ENCODE measurements at regions not wholly inside any gene's neighbourhood (a gene's known extent, or its start where the extent isn't known, plus 50 kb on each side); places are given as distances from the start of the nearest gene placed in this dataset.
"Not testable (repeated sequence)": the region's sequence is repeated elsewhere in the genome, so short reads cannot be mapped to it uniquely, and the experiment has no call there.

GRCh38 chr2:126050991-126051736, 604.8 kb upstream of the GYPC start:
- H3K9me3 ChIP-seq, result no peaks in the 10 kb centered on the region
- no peaks in the 10 kb centered on the region for H3K36me3 ChIP-seq (ENCODE audit: low read depth, missing control alignments)
- WGBS, 2 donors, result 84 to 87% methylated on average over 7 of the region's 7 CpGs
- no peak overlapping the region for H3K4me3 ChIP-seq
- intact Hi-C loops (cut with DNase I; ENCODE audit: low total_unique reads), result no loop called here
- H3K27ac ChIP-seq, result no peak overlapping the region
- no peaks in the 10 kb centered on the region for H3K27me3 ChIP-seq
- H3K4me1 ChIP-seq, result no peaks in the 10 kb centered on the region
- TF ChIP-seq POLR2A (IDR thresholded peaks at IDR 0.05) (no peak), CTCF (IDR thresholded peaks at IDR 0.05) (no peak)
- DNase-seq, result no peak

DNA sequence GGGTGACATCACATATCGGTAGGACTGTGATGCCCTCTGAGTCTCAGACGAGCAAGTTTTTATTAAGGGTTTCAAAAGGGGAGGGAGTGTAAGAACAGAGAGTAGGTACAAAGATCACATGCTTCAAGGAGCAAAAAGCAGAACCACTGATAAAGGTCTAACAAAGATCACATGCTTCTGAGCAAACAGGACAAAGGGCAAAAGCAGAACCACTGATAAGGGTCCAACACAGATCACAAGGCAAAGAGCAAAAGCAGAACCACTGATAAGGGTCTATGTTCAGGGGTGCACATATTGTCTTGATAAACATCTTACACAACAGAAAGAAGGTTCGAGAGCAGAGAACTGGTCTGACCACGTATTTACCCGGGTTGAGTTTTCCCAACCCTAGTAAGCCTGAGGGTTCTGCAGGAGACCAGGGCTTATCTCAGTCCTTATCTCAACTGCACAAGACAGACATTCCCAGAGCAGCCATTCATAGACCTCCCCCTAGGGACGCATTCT, 604.2 kb upstream of the GYPC start:
- H3K27ac ChIP-seq; intact Hi-C loops (cut with DNase I; ENCODE audit: low total_unique reads); H3K4me1 ChIP-seq; H3K27me3 ChIP-seq; DNase-seq; H3K36me3 ChIP-seq (ENCODE audit: low read depth, missing control alignments); H3K9me3 ChIP-seq; H3K4me3 ChIP-seq: not testable (repeated sequence)
- WGBS, 2 donors, result 82 to 90% methylated on average over 6 of the region's 6 CpGs

DNA sequence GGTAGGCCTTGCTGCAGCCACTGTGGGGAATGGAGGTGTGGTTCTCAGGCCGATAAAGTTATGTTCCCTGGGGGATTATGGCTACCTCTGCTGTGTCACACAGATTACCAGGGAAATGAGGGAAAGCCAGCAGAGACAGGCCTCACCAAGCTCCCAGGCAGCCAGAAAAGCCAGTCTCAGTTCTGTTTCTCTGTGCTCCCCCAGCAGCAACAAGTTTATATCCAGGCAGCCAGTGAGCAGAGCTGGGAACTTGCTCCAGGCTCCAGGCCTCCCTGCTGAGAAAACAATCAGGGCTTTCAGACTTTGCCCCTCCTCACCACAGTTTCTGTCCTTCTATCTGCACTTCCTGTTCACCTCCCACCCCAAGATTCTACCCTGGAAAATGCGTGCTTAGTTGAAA, 596.6 kb upstream of the GYPC start:
- H3K4me1 ChIP-seq, result no peaks in the 10 kb centered on the region

GRCh38 chr2:126085011-126085795, 570.8 kb upstream of the GYPC start:
- H3K27ac ChIP-seq, result no peak overlapping the region
- no peaks in the 10 kb centered on the region for H3K27me3 ChIP-seq
- no peaks in the 10 kb centered on the region for H3K9me3 ChIP-seq
- DNase-seq, result no peak
- no peaks in the 10 kb centered on the region for H3K4me1 ChIP-seq
- no peaks in the 10 kb centered on the region for H3K36me3 ChIP-seq (ENCODE audit: low read depth, missing control alignments)
- WGBS, 2 donors, result 74 to 82% methylated on average over 3 of the region's 3 CpGs
- TF ChIP-seq CTCF (IDR thresholded peaks at IDR 0.05), result no peak
- no peak for TF ChIP-seq POLR2A (IDR thresholded peaks at IDR 0.05)
- H3K4me3 ChIP-seq, result no peak overlapping the region
- intact Hi-C loops (cut with DNase I; ENCODE audit: low total_unique reads), result no loop called here

More for the DNA sequence above, 596.6 kb upstream of the GYPC start:
- intact Hi-C loops (cut with DNase I; ENCODE audit: low total_unique reads), result no loop called here
- peak; percentile 42 for DNase-seq
- Histone ChIP-seq H3K36me3 (ENCODE audit: low read depth, missing control alignments) (no peaks in the 10 kb centered on the region), H3K9me3 (no peaks in the 10 kb centered on the region), H3K27ac (peak overlapping the region; percentile 47 to 48), H3K4me3 (no peak overlapping the region), H3K27me3 (no peaks in the 10 kb centered on the region)
- TF ChIP-seq POLR2A (IDR thresholded peaks at IDR 0.05) (no peak), CTCF (IDR thresholded peaks at IDR 0.05) (no peak)
- WGBS, 2 donors, result 47 to 50% methylated on average over 1 to 2 of the region's 2 CpGs

DNA sequence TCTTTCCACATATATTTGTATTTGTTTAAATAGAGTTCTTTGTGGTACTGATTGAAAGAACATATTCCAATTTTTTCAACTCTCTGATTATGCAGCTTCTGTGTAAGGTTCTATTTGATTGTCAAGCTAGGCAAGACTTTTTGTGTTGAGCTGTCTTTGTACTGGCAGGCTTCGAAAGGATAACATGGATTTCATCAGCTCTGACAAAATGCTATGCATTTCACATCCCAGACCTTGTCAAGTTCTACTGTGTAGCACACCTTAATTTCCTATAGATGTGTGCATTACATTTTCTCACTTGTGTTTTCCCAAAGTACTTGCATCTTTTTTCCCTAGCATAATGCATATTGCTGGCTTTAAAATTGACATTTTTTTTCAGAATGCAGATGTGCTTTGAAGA, 555.0 kb upstream of the GYPC start:
- no peaks in the 10 kb centered on the region for H3K27me3 ChIP-seq
- no peak overlapping the region for H3K4me3 ChIP-seq
- no peak for DNase-seq
- no peaks in the 10 kb centered on the region for H3K4me1 ChIP-seq
- intact Hi-C loops (cut with DNase I; ENCODE audit: low total_unique reads), result no loop called here
- WGBS, 2 donors, result 69 to 86% methylated on average over 1 of the region's 1 CpG
- H3K9me3 ChIP-seq, result no peaks in the 10 kb centered on the region
- TF ChIP-seq CTCF (IDR thresholded peaks at IDR 0.05) (no peak), POLR2A (IDR thresholded peaks at IDR 0.05) (no peak)
- H3K27ac ChIP-seq, result no peak overlapping the region
- no peaks in the 10 kb centered on the region for H3K36me3 ChIP-seq (ENCODE audit: low read depth, missing control alignments)
